ENCODE measurements at regions not wholly inside any gene's neighbourhood (a gene's known extent, or its start where the extent isn't known, plus 50 kb on each side); places are given as distances from the start of the nearest gene placed in this dataset.
A peak's percentile ranks its signal among the peaks of the same experiment; 100 is the strongest.

DNA sequence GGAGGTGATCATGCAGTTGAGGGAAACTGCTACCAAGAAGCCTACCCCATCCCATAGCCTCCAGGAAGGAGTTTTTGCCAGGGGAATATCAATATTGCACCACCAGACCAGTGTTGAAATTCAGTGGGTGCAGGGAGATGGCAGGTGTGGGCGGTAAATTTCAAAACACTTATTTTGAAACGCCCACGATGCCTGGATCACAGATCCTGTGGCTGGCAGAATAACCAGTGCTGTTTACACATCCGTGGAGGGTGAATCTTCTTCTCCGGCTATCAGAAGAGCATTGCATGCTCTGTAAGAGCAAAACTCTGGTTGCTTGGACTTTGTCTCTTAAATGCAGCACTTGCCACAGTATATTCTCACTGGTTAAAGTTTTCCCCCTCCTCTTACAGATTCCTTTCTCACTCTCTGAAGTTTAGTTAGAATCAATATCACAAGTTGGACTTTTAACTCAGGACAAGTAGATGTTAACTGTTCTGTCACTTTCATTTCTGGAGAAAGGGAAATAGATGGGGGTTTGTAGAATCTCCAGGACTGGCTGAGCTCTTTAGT lies 70.5 kb upstream of the ZCCHC2 start:
- Histone ChIP-seq H3K36me3 (ENCODE audit: control insufficient read depth in 4 of 4, insufficient read depth in 3 of 4, low read depth in 1 of 4, low read length in 3 of 4) (no peaks in the 10 kb centered on the region), H3K4me1 (ENCODE audit: control insufficient read depth in 4 of 4, insufficient read depth in 4 of 4, low read length in 3 of 4) (peaks cover 13 to 41% (median 34%) of the 10 kb centered on the region in 4 donors), H3K9ac (ENCODE audit: low read depth in 1 of 2, low read length in 2 of 2) (peak overlapping the region in 1 of 2 donors; percentile 49), H3K4me3 (ENCODE audit: low read depth in 1 of 3, low read length in 3 of 3) (no peak overlapping the region), H3K9me3 (ENCODE audit: control insufficient read depth in 4 of 4, low read length in 3 of 4) (no peaks in the 10 kb centered on the region), H3K27me3 (ENCODE audit: control insufficient read depth in 4 of 4, insufficient read depth in 4 of 4, low read length in 3 of 4) (no peaks in the 10 kb centered on the region), H3K27ac (ENCODE audit: low read depth in 1 of 2, low read length in 2 of 2) (peak overlapping the region; percentile 80 to 94)
- WGBS = 20% methylated on average over 5 of the region's 5 CpGs
- no peak for TF ChIP-seq CTCF (IDR thresholded peaks at IDR 0.05; ENCODE audit: low read depth, low read length, missing input control)
- TF ChIP-seq RXRA (IDR thresholded peaks at IDR 0.05) = peak; percentile 85 to 93
- TF ChIP-seq ATF3 (IDR thresholded peaks at IDR 0.05) = peak; percentile 84
- peak; percentile 78 for TF ChIP-seq TAF1 (conservative IDR thresholded peaks at IDR 0.05)
- TF ChIP-seq EGR1 (IDR thresholded peaks at IDR 0.05; ENCODE audit: low read depth in 2 of 2) = peak; percentile 88 to 98
- TF ChIP-seq, protein P1, sequence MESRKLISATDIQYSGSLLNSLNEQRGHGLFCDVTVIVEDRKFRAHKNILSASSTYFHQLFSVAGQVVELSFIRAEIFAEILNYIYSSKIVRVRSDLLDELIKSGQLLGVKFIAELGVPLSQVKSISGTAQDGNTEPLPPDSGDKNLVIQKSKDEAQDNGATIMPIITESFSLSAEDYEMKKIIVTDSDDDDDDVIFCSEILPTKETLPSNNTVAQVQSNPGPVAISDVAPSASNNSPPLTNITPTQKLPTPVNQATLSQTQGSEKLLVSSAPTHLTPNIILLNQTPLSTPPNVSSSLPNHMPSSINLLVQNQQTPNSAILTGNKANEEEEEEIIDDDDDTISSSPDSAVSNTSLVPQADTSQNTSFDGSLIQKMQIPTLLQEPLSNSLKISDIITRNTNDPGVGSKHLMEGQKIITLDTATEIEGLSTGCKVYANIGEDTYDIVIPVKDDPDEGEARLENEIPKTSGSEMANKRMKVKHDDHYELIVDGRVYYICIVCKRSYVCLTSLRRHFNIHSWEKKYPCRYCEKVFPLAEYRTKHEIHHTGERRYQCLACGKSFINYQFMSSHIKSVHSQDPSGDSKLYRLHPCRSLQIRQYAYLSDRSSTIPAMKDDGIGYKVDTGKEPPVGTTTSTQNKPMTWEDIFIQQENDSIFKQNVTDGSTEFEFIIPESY (IDR thresholded peaks at IDR 0.05) = peak; percentile 91
- TF ChIP-seq RAD21 (IDR thresholded peaks at IDR 0.05) = peak; percentile 59 to 66
- peak; percentile 93 for TF ChIP-seq FOXA1 (IDR thresholded peaks at IDR 0.05)
- peak; percentile 99 for TF ChIP-seq SP1 (IDR thresholded peaks at IDR 0.05)
- TF ChIP-seq YY1 (IDR thresholded peaks at IDR 0.05) = peak; percentile 79
- TF ChIP-seq, protein P2, sequence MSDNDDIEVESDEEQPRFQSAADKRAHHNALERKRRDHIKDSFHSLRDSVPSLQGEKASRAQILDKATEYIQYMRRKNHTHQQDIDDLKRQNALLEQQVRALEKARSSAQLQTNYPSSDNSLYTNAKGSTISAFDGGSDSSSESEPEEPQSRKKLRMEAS (IDR thresholded peaks at IDR 0.05) = peak; percentile 96
- TF ChIP-seq HNF4A (conservative IDR thresholded peaks at IDR 0.05) = peak; percentile 95 to 97
- TF ChIP-seq FOXA2 (IDR thresholded peaks at IDR 0.05) = peak; percentile 94
- peak; percentile 70 for TF ChIP-seq REST (IDR thresholded peaks at IDR 0.05)
- TF ChIP-seq GABPA (IDR thresholded peaks at IDR 0.05 in 1 of 2, conservative IDR thresholded peaks at IDR 0.05 in 1 of 2) = peak in 1 of 2 donors; percentile 59
- TF ChIP-seq NR2F2 (IDR thresholded peaks at IDR 0.05) = peak; percentile 57
- TF ChIP-seq JUND (IDR thresholded peaks at IDR 0.05) = peak; percentile 82 to 86
- TF ChIP-seq HNF4G (IDR thresholded peaks at IDR 0.05) = peak; percentile 92
- peak; percentile 58 for DNase-seq (ENCODE audit: low spot score)

Data from liver (tissue), 8 donors.